ENCODE measurements at regions not wholly inside any gene's neighbourhood (a gene's known extent, or its start where the extent isn't known, plus 50 kb on each side); places are given as distances from the start of the nearest gene placed in this dataset.
"Not testable (repeated sequence)": the region's sequence is repeated elsewhere in the genome, so short reads cannot be mapped to it uniquely, and the experiment has no call there.

DNA sequence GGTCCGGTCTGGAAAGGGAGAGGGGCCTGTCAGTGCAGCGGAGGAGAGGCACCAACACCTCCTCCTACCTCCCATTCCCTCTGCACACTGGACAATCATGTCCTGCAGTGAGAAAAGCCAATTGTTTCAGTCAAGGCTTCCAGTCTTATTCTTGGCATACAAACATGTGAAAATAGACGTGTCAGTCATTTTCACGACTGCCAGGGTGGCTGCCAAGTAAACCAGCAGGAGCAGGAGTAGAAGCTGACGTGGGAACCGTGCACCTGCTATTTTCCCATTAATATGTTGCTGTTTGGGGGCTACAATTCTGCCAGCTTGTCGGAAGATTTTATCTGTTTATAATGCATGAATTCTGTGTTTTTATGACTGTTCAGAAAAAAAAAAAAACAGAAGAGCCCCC, 202.3 kb downstream of the SPP2 start:
- peaks cover 18% of the 10 kb centered on the region for H3K27me3 Mint-ChIP-seq
- no peaks in the 10 kb centered on the region for H3K4me1 Mint-ChIP-seq (ENCODE audit: low read depth)
- H3K4me3 Mint-ChIP-seq: no peak overlapping the region
- intact Hi-C loops (cut with micrococcal nuclease): no loop called here
- H3K36me3 Mint-ChIP-seq (ENCODE audit: low read depth): no peaks in the 10 kb centered on the region
- H3K9me3 Mint-ChIP-seq: no peaks in the 10 kb centered on the region
- no peak overlapping the region for H3K27ac Mint-ChIP-seq

DNA sequence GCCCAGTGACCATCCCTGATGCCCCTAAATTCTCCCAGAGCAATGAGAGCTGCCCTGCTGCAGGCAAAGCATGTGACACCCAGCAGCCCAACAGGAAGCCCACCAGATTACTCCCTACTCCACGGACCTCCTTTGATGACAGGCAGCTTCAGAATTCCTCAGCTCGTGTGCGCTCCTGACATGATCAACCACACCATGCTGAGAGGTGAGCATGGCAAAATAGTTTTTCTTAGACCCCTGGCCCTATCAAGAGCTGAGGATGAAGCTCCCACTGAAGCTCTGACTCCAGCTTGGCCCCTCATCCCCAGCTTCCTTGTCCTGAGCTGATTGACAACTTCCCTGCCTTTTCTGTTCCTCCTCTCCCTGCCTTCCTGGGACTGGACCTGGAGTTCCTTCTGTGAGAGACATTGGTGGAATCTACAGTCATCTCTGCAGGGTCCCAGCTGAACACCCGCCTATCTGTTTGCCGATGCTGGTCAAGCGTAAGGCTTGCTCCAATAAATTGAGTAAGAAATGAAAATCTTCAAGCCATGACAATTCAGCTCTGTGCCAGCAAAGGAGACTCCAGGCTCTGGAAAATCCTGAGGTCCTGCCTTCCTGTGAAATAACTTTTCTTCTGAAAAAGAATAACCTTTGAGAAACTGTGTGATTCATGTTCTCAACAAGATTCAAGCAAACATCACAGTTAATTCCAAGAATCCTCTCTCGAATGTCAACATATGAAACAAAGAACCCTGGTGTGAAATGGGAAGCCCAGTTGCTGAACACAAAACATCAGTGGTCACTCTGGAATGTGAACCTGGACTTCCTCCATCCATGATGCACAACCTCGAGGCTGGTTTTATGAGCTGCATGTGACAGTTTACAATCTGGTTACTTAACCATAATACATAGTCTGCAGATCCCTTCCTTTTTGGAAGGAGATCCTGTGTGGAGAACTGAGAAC, 201.1 kb downstream of the SPP2 start:
- Mint-ChIP-seq H3K9me3 (no peaks in the 10 kb centered on the region), H3K4me1 (ENCODE audit: low read depth) (no peaks in the 10 kb centered on the region), H3K36me3 (ENCODE audit: low read depth) (no peaks in the 10 kb centered on the region), H3K27ac (no peak overlapping the region), H3K27me3 (peaks cover 20% of the 10 kb centered on the region), H3K4me3 (no peak overlapping the region)
- intact Hi-C loops (cut with micrococcal nuclease): no loop called here

DNA sequence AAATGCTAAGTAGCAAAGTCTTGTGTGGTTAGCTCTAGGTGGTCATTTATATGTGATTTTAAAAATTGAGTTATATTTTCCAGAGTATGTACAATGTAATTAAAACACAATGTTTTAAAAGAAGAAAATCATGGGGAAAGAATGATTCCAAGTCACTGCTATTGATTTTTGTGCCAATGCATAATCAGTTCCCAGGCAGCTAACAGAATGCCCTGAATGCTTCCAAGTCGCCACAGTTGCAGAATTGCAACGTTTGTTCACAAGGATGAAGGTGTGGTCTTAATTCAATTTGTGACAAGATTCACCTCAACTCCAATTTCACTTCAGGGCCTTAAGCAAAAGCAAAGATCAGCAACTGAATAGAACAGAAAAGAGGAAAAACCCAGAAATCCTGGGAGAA, 200.4 kb downstream of the SPP2 start:
- no peaks in the 10 kb centered on the region for H3K36me3 Mint-ChIP-seq (ENCODE audit: low read depth)
- peaks cover 17% of the 10 kb centered on the region for H3K27me3 Mint-ChIP-seq
- intact Hi-C loops (cut with micrococcal nuclease): no loop called here
- H3K4me1 Mint-ChIP-seq (ENCODE audit: low read depth): no peaks in the 10 kb centered on the region
- no peak overlapping the region for H3K4me3 Mint-ChIP-seq
- H3K9me3 Mint-ChIP-seq: no peaks in the 10 kb centered on the region
- H3K27ac Mint-ChIP-seq: no peak overlapping the region

DNA sequence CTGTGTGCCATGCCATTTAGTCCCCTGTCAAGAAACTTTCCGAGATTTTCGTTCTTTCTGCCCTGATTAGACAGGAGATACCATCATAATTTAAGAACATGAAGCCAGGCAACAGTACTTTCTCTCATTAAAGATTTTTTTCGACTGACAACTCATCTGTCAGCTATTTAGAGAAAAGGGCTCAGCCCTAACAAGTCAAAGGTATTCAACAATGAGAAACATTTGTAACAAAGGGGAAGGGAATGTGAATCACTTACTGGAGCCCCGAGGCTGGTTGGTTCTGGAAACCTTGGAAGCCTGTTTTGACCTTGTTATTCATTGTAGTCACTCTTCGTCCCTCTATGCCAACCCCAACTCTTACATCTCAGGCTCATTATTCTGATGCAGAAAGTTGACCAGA, 199.4 kb downstream of the SPP2 start:
- Mint-ChIP-seq H3K27ac (no peak overlapping the region), H3K4me3 (no peak overlapping the region), H3K27me3 (peaks cover 23% of the 10 kb centered on the region), H3K4me1 (ENCODE audit: low read depth) (no peaks in the 10 kb centered on the region), H3K9me3 (no peaks in the 10 kb centered on the region), H3K36me3 (ENCODE audit: low read depth) (no peaks in the 10 kb centered on the region)
- intact Hi-C loops (cut with micrococcal nuclease): no loop called here

- Mint-ChIP-seq H3K4me1 (ENCODE audit: low read depth) (no peaks in the 10 kb centered on the region), H3K4me3 (no peak overlapping the region), H3K27ac (no peak overlapping the region), H3K9me3 (no peaks in the 10 kb centered on the region), H3K27me3 (peaks cover 24% of the 10 kb centered on the region), H3K36me3 (ENCODE audit: low read depth) (no peaks in the 10 kb centered on the region)
- intact Hi-C loops (cut with micrococcal nuclease): no loop called here
Measured at GRCh38 chr2:234249034-234249735, 198.7 kb downstream of the SPP2 start.

DNA sequence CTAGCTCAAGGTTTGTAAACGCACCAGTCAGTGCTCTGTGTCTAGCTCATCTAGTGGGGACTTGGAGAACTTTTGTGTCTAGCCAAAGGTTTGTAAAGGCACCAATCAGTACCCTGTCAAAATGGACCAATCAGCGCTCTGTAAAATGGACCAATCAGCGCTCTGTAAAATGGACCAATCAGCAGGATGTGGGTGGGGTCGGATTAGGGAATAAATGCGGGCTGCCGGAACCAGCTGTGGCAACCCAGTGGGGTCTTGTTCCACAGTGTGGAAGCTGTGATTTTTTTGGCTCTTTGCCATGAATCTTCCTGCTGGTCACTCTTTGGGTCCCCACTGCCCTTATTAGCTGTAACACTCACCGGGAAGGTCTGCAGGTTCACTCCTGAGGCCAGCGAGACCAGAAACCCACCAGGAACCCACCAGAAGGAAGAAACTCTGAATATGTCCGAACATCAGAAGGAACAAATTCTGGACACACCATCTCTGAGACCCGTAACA, 197.8 kb downstream of the SPP2 start:
- H3K27me3 Mint-ChIP-seq: peaks cover 27% of the 10 kb centered on the region
- intact Hi-C loops (cut with micrococcal nuclease); H3K27ac Mint-ChIP-seq; H3K4me3 Mint-ChIP-seq; H3K9me3 Mint-ChIP-seq; H3K36me3 Mint-ChIP-seq (ENCODE audit: low read depth); H3K4me1 Mint-ChIP-seq (ENCODE audit: low read depth): not testable (repeated sequence)

- Mint-ChIP-seq H3K9me3 (no peaks in the 10 kb centered on the region), H3K27me3 (peaks cover 25% of the 10 kb centered on the region), H3K36me3 (ENCODE audit: low read depth) (no peaks in the 10 kb centered on the region), H3K4me3 (no peak overlapping the region), H3K27ac (no peak overlapping the region), H3K4me1 (ENCODE audit: low read depth) (no peaks in the 10 kb centered on the region)
- intact Hi-C loops (cut with micrococcal nuclease): no loop called here
Measured at GRCh38 chr2:234247453-234248180, 197.1 kb downstream of the SPP2 start.

DNA sequence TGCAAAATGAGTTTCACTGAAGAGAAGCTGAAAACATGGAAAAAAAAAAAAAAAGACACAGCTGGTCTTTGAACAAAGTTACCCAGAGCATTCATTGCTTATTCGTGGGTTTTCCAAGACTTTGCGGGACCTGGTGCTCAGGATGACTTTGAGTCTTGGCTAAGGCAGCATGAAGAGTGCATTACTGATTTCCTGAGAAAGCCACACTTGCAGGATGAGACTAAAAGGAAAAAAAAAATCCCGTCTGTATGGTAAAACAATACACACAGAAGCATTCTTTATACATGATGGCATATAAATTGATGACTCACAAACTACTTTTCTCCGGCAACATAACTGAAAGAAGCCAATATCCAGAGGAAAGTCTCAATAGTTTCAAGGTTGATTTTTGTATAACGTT, 195.4 kb downstream of the SPP2 start:
- H3K9me3 Mint-ChIP-seq: no peaks in the 10 kb centered on the region
- no peaks in the 10 kb centered on the region for H3K4me1 Mint-ChIP-seq (ENCODE audit: low read depth)
- no peak overlapping the region for H3K27ac Mint-ChIP-seq
- H3K36me3 Mint-ChIP-seq (ENCODE audit: low read depth): no peaks in the 10 kb centered on the region
- intact Hi-C loops (cut with micrococcal nuclease): no loop called here
- peaks cover 15% of the 10 kb centered on the region for H3K27me3 Mint-ChIP-seq
- H3K4me3 Mint-ChIP-seq: no peak overlapping the region

- Mint-ChIP-seq H3K36me3 (ENCODE audit: low read depth) (no peaks in the 10 kb centered on the region), H3K9me3 (no peaks in the 10 kb centered on the region), H3K4me1 (ENCODE audit: low read depth) (no peaks in the 10 kb centered on the region), H3K27me3 (peaks cover 12% of the 10 kb centered on the region), H3K27ac (no peak overlapping the region), H3K4me3 (no peak overlapping the region)
- intact Hi-C loops (cut with micrococcal nuclease): no loop called here
Measured at GRCh38 chr2:234243871-234244565, 193.5 kb downstream of the SPP2 start.

- no peaks in the 10 kb centered on the region for H3K36me3 Mint-ChIP-seq (ENCODE audit: low read depth)
- intact Hi-C loops (cut with micrococcal nuclease): no loop called here
- H3K9me3 Mint-ChIP-seq: no peaks in the 10 kb centered on the region
- no peak overlapping the region for H3K27ac Mint-ChIP-seq
- H3K4me3 Mint-ChIP-seq: no peak overlapping the region
- peaks cover 12% of the 10 kb centered on the region for H3K27me3 Mint-ChIP-seq
- no peaks in the 10 kb centered on the region for H3K4me1 Mint-ChIP-seq (ENCODE audit: low read depth)
Measured at GRCh38 chr2:234242459-234242836, 191.9 kb downstream of the SPP2 start.

- Mint-ChIP-seq H3K27ac (no peak overlapping the region), H3K36me3 (ENCODE audit: low read depth) (no peaks in the 10 kb centered on the region), H3K27me3 (peaks cover 12% of the 10 kb centered on the region), H3K4me1 (ENCODE audit: low read depth) (no peaks in the 10 kb centered on the region), H3K9me3 (no peaks in the 10 kb centered on the region), H3K4me3 (no peak overlapping the region)
- intact Hi-C loops (cut with micrococcal nuclease): no loop called here
Measured at GRCh38 chr2:234241656-234242458, 191.4 kb downstream of the SPP2 start.

DNA sequence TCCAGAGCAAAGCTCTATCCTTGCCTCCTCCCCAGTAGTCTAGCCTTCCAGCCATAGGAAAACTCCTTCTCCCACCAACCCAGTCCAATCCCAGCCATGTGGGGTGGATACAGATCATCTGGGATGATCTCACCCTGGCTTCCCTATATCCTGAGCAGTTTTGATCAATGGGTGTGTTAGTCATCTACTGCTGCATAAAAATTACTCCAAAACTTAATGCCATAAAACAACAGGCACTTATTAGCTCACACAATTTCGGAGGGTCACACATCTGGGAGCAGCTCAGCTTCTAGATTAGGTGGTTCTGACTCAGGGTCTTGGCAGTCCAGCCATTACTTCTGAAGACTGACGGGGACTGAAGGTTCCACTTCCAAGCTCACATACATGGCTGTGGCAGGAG, 190.4 kb downstream of the SPP2 start:
- Mint-ChIP-seq H3K36me3 (ENCODE audit: low read depth) (no peaks in the 10 kb centered on the region), H3K9me3 (no peaks in the 10 kb centered on the region), H3K27me3 (peaks cover 12% of the 10 kb centered on the region), H3K27ac (no peak overlapping the region), H3K4me3 (no peak overlapping the region), H3K4me1 (ENCODE audit: low read depth) (no peaks in the 10 kb centered on the region)
- intact Hi-C loops (cut with micrococcal nuclease): no loop called here

- Mint-ChIP-seq H3K27me3 (peaks cover 6% of the 10 kb centered on the region), H3K4me1 (ENCODE audit: low read depth) (no peaks in the 10 kb centered on the region), H3K36me3 (ENCODE audit: low read depth) (no peaks in the 10 kb centered on the region), H3K9me3 (no peaks in the 10 kb centered on the region), H3K4me3 (no peak overlapping the region), H3K27ac (no peak overlapping the region)
- intact Hi-C loops (cut with micrococcal nuclease): no loop called here
Measured at GRCh38 chr2:234235191-234235590, 184.7 kb downstream of the SPP2 start.

Measured in dendritic cell treated with granulocyte-macrophage colony-stimulating factor and Interleukin-4, amounts not matched to agents 40 ng/mL and 50 ng/mL, for 4 days (primary cell).